Astrocyte of the cerebellum (primary cell): ENCODE measurements at regions not wholly inside any gene's neighbourhood (a gene's known extent, or its start where the extent isn't known, plus 50 kb on each side); places are given as distances from the start of the nearest gene placed in this dataset.

Experiments used
- DNase-seq: peaks from one replicate; pipeline ENCODE4 v3.0.0-alpha.2; 2011; ENCODE audit warnings: low read depth
- H3K4me3 ChIP-seq: 2 replicates; pipeline ENCODE4 v1.5.1; 2011; ENCODE audit warnings: mild to moderate bottlenecking, low read depth, low read length, moderate library complexity
- CTCF ChIP-seq: IDR thresholded peaks from 2 replicates; pipeline ENCODE4 v1.5.1; 2012; ENCODE audit warnings: low read length, low read depth, moderate library complexity, mild to moderate bottlenecking; ENCODE audit errors: missing control alignments
- in situ Hi-C: cut with HindIII; loops from 2 replicates; pipeline ENCODE4 v1.10.0; 2017; ENCODE audit warnings: low sequenced_read_pairs

DNA sequence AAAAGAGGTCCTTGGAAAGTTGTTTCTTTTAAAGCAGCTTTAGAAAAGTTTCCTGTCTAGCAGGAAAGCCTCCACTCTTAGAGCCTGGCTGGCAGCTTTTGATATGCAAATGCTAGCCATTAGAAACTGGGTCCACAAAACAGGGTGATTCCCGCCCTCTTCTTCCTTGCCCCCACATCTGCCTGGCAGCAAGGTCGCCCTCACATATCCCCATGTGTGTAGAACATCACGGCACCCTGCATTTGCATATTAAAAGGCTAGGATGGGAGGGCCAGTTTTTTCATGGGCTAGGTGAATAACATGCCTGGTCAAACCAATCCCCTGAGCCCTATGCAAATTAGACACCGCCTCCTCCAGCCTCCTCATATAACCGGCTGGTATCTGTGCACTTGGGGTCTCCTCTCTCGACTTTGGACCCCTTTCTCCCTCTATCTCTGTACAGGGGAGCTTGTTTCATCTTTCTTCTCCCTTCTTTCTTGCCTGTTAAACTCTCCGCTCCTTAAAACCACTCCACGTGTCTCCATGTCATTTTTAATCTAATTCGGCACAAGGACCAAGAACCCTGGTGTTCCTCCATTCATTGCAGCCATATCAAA is 426.8 kb upstream of the CTNND2 start:
- no peak overlapping the region for H3K4me3 ChIP-seq
- in situ Hi-C loops, result no loop called here
- TF ChIP-seq CTCF, result no peak
- no peak for DNase-seq

DNA sequence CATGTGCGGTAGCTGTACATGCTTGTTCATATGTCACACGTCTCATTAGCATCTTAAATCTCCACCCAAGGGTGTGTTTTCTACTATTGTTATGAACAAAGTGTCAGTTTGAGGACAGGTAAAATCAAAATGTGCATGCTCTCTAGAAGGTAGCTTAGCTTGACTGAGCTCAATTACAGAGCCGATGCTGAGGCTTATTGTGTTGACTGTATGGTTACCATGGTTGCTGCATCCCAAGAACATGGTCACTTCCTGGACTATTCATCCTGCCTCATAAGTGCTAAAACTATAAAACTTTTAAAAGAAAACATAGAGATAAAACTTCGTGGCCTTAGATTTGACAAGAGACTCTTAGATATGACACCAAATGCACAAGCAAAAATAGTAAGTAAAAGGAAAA is 426.1 kb upstream of the CTNND2 start:
- no peak for DNase-seq
- H3K4me3 ChIP-seq, result no peak overlapping the region
- in situ Hi-C loops, result no loop called here
- TF ChIP-seq CTCF, result no peak

DNA sequence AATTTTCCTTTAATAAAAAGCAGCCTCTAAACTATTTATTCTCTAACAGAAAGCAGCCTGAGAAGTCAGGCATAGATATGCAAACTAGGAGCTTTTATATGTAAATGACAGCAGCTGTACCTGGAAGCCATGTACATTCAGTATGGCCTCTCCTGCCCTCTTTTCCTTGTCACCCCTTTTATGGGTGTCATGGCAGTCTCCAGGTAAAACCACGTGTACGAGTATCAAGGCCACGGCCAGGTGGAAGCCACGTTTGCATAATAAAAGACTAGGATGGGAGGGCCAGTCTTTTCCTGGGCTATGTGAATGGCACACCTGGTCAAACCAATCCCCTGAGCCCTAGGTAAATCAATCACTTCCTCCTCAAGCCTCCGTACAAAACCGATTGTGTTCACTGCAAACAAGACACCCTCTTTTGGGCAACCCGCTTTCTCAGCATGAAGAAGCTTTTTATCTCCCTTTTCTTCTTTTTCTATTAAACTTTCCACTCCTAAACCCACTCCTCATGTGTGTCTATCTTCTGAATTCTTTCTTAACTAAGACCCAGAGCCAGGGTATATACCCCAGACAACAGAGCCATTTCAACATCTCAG is 419.5 kb upstream of the CTNND2 start:
- TF ChIP-seq CTCF, result no peak
- in situ Hi-C loops, result no loop called here
- H3K4me3 ChIP-seq, result no peak overlapping the region
- DNase-seq, result no peak

- no peak for DNase-seq
- in situ Hi-C loops, result no loop called here
- TF ChIP-seq CTCF, result no peak
- H3K4me3 ChIP-seq, result no peak overlapping the region
Measured at GRCh38 chr5:12322042-12322441, 417.8 kb upstream of the CTNND2 start.

GRCh38 chr5:12320331-12320730 is 416.1 kb upstream of the CTNND2 start:
- in situ Hi-C loops, result no loop called here
- no peak overlapping the region for H3K4me3 ChIP-seq

DNA sequence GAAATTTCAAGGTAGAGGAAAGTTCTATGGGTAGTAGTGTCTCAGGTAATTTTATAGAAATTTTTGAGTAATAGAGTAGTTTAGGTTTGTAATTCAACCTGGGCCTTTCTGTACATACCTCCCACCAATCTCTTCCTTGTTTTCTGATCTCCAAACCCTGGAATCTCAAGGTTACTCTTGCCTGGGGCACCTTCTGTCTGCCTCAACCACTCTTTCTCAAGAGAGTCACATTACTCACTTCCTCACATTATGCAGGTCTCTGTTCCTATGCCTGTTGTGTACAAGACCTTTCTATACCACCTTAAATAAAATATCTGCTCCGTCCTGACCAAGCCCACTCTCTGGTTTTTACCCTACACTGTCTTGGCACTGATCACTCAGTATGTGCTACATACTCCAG is 412.6 kb upstream of the CTNND2 start:
- no peak for DNase-seq
- TF ChIP-seq CTCF, result no peak
- in situ Hi-C loops, result no loop called here
- no peak overlapping the region for H3K4me3 ChIP-seq

More at GRCh38 chr5:12320331-12320730, 416.1 kb upstream of the CTNND2 start:
- TF ChIP-seq CTCF, result no peak
- DNase-seq, result no peak
